Stimulated activated naive CD4-positive, alpha-beta T cell (primary cell): ENCODE measurements at regions not wholly inside any gene's neighbourhood (a gene's known extent, or its start where the extent isn't known, plus 50 kb on each side); places are given as distances from the start of the nearest gene placed in this dataset.

Experiments used
- DNase-seq, 6 experiments: peaks; one replicate each; lab custom pipeline; 2025; lab: John Stamatoyannopoulos, UW

DNA sequence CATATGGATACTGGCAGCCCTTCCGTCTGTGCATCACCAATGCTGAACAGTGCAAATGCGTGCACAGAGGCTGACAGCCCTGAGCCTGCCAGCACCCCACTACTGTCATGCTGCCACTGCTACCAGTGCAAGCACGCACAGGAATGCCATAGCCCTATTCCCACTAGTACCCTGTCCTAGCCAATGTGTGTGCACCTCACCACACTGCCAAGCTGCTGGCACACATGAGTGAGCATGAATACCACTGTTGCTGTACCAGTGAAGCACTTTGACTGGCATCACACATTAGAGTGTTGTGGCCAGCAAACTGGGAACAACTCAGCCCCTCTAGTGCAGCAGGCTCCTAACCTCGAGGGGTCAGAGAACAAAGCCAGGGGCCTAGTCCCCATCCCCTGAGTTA lies 102.9 kb upstream of the PCDH10 start:
- no peak for DNase-seq

DNA sequence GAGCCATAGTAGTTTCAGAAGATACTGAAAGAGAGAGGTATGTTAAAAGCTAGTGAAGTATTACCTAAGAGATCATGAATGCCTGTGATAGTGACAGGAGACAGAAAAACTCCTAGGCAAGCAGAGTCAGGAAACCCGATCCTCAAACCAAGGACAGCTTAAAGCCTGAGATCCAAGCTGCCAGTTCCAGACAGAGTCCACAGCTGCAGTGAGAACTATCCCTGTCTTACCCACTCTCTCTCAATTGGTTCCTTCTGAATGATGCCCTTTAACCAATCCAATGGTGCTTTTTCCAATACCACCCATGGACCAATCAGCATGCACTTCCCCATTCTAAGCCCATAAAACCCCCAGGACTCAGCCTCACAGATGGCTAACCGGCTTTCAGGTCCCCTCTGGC lies 90.4 kb upstream of the PCDH10 start:
- no peak for DNase-seq

DNA sequence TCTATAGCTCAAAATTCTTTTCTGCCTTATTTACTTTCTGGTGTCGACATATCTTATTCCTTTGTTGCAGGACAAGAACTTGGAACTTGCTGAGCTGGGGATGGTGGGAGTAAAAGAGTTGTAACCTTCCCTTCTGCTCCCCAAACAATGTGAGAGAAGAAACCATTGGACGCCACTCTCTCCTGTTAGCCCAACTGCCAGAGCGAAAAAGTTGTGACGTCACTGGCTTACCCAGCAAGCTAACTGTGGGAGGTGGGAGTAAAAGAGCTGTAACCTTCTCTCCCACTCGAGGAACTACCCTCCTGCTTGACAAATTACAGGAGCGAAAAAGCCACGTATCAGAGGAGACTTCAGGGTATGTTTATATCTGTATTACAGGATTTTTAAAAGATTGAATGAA lies 90.0 kb upstream of the PCDH10 start:
- no peak for DNase-seq

DNA sequence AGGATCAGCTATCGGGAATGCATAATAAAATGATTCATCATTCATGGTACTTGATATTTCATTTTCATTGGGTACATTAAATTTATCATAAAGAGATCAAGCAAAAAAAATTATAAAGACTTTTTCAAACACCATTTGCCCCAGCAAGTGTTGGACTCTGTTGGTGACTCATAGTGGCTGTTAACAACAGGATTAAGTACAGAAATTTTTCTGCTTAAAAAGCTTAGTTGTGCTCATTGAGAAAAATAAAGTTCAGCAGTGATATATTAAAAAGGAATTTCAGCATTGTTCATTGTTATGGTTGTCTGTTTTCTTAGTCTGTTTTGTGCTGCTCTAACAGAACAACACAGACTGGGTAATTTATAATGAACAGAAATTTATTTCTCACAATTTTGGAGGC lies 86.2 kb upstream of the PCDH10 start:
- no peak for DNase-seq

DNA sequence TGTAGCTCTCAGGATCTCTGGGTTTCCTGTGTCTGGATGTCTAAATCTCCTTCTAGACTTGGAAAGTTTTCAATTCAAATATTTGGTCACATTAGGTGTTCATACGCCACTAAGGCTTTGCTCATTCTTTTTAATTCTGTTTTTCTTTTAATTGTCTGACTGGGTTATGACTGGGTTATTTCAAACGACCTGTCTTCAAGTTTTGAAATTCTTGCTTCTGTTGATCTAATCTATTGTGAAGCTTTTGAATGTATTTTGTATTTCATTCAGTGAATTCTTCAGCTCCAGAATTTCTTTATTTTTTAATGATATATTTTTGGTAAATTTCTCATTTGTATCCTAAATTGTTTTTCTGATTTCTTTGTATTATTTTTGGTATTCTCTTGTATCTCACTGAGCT lies 81.0 kb upstream of the PCDH10 start:
- DNase-seq = no peak

DNA sequence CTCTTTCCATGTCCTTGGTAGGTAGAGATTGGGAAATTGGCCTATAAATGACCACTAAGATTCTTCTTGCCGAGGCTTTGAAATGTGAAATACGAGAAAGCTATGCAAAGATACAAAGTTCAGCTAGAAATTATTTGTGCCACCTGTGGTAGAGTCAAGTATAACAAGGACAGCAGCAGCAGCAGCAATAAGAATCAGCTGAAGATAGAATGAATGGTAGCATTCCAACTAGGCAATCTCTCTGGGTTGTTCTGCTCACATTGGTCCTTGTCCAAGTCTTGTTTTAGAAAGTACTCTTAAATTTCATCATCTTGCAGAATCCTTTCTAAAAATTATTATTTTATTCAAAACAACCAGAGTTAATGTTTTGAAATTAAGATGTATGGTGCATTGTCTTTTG lies 67.8 kb upstream of the PCDH10 start:
- DNase-seq = no peak

DNA sequence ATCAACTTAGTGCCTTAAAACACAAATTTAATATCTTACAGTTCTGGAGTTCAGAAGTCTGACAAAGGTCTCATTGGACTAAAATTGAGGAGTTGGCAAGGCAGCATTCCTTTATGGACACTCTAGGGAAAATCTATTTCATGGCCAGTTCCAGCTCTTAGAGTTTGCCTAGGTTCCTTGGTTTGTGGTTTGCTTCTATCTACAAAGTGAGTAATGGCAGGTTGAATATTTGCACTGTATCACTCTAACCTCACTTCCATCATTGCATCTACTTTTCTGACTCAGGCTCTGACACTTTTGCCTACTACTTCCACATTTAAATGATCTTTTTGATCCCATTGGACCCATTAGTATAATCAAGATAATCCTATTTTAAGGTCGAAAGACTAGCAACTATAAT lies 64.7 kb upstream of the PCDH10 start:
- no peak for DNase-seq

DNA sequence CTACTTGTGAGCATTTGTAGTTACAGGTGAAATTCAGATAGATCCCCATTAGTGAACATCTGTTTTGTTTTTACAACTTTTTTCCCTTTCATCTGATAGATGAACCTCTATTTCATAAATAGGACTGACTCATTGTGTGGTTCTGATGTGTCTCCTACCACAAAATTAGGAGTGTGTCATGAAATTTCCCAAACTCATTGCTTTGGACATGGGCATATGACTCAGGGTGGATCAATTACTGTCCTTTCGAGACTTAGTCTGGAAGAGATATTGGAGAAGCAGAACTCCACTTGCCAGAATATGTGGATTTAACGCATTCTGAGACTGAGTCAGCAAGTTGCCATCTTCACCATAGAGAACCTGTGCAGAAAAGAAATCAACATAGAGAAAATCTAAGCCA lies 53.5 kb upstream of the PCDH10 start:
- DNase-seq = no peak

DNA sequence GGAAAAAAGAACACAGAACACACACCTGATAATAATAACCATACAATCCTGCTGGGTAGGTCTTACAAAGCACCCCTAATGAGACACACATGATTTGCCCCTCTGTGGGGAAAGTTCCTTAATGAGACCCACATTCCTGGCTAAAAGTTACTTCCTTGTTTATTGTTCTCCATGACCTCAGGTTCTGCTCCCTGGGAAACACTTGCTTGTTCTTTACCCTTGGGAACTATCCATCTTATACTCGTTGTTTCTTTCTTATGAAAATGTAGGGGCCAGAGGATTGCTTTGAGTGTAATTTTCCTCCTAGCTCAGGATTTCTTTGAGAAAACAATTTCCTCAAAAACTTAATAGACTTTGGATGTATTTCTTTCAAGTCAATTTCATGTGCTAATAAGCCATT lies 52.1 kb upstream of the PCDH10 start:
- no peak for DNase-seq
